Mesendoderm (in vitro differentiated cells): ENCODE measurements at regions not wholly inside any gene's neighbourhood (a gene's known extent, or its start where the extent isn't known, plus 50 kb on each side); places are given as distances from the start of the nearest gene placed in this dataset.

Experiments used
- DNase-seq: peaks from one replicate; pipeline ENCODE4 v3.0.0; 2013
- H2AK5ac ChIP-seq: 2 replicates; pipeline ENCODE4 v1.6.1; 2013; ENCODE audit warnings: low read length, inconsistent platforms
- H2BK120ac ChIP-seq: 2 replicates; pipeline ENCODE4 v1.6.1; 2013; ENCODE audit warnings: low read depth, mild to moderate bottlenecking, low read length, moderate library complexity, mixed read lengths
- H2BK15ac ChIP-seq: replicated peaks from 2 replicates; pipeline ENCODE4 v1.6.1; 2013; ENCODE audit warnings: low read depth, mild to moderate bottlenecking, moderate library complexity
- H2BK5ac ChIP-seq: 2 replicates; pipeline ENCODE4 v1.6.1; 2013; ENCODE audit warnings: low read length, inconsistent platforms
- H3K18ac ChIP-seq: 2 replicates; pipeline ENCODE4 v1.6.1; 2013; ENCODE audit warnings: mild to moderate bottlenecking, low read length, mixed read lengths
- H3K23ac ChIP-seq: one replicate; pipeline ENCODE4 v1.6.1; 2013; ENCODE audit warnings: low read length
- H3K27ac ChIP-seq: 2 replicates; pipeline ENCODE4 v1.5.1; 2013; ENCODE audit warnings: low read depth, mild to moderate bottlenecking, inconsistent platforms, low read length, moderate library complexity
- H3K27me3 ChIP-seq: 2 replicates; pipeline ENCODE4 v1.6.1; 2013; ENCODE audit warnings: low read length, control low read depth, mild to moderate bottlenecking, inconsistent platforms; ENCODE audit not compliant: insufficient read depth, poor library complexity
- H3K36me3 ChIP-seq: 2 replicates; pipeline ENCODE4 v1.6.1; 2013; ENCODE audit warnings: low read length, inconsistent platforms; ENCODE audit not compliant: control insufficient read depth, insufficient read depth
- H3K4ac ChIP-seq: one replicate; pipeline ENCODE4 v1.6.1; 2013; ENCODE audit warnings: low read depth, mild to moderate bottlenecking, low read length, moderate library complexity
- H3K4me1 ChIP-seq: 2 replicates; pipeline ENCODE4 v1.6.1; 2013; ENCODE audit warnings: low read depth, low read length, inconsistent platforms; ENCODE audit not compliant: control insufficient read depth
- H3K4me2 ChIP-seq: 2 replicates; pipeline ENCODE4 v1.6.1; 2013; ENCODE audit warnings: low read length
- H3K4me3 ChIP-seq: 2 replicates; pipeline ENCODE4 v1.5.1; 2013; ENCODE audit warnings: mild to moderate bottlenecking, low read length
- H3K56ac ChIP-seq: one replicate; pipeline ENCODE4 v1.6.1; 2013; ENCODE audit warnings: low read length
- H3K79me1 ChIP-seq: 2 replicates; pipeline ENCODE4 v1.6.1; 2013; ENCODE audit warnings: low read length, inconsistent platforms
- H3K79me2 ChIP-seq: 2 replicates; pipeline ENCODE4 v1.6.1; 2013; ENCODE audit warnings: mild to moderate bottlenecking, low read length; ENCODE audit not compliant: control insufficient read depth, insufficient read depth
- H3K9ac ChIP-seq: 2 replicates; pipeline ENCODE4 v1.6.1; 2013; ENCODE audit warnings: low read length, inconsistent platforms
- H4K5ac ChIP-seq: one replicate; pipeline ENCODE4 v1.6.1; 2013; ENCODE audit warnings: low read length
- H4K8ac ChIP-seq: one replicate; pipeline ENCODE4 v1.6.1; 2013; ENCODE audit warnings: low read depth, mild to moderate bottlenecking, control low read depth, low read length, moderate library complexity
- WGBS: extraction: QIAGEN DNeasy Blood & Tissue Kit; methylation state at CpG from one replicate; pipeline ENCODE4 v1.1.7; 2013; ENCODE audit warnings: low lambda C conversion rate, missing lambda C conversion rate; ENCODE audit not compliant: insufficient coverage; ENCODE audit errors: extremely low coverage; 5-methylcytosine and 5-hydroxymethylcytosine counted together

- H2BK120ac ChIP-seq = no peak overlapping the region
- no peak overlapping the region for H2AK5ac ChIP-seq
- no peak overlapping the region for H3K9ac ChIP-seq
- no peaks in the 10 kb centered on the region for H3K27me3 ChIP-seq
- WGBS = no CpG with 5 or more reads among the region's 5 CpGs
- no peak for DNase-seq
- no peak overlapping the region for H4K5ac ChIP-seq
- H3K27ac ChIP-seq = no peak overlapping the region
- no peak overlapping the region for H3K23ac ChIP-seq
- no peak overlapping the region for H2BK5ac ChIP-seq
- no peak overlapping the region for H3K4me3 ChIP-seq
- H3K79me1 ChIP-seq = no peaks in the 10 kb centered on the region
- H3K79me2 ChIP-seq = no peaks in the 10 kb centered on the region
- H2BK15ac ChIP-seq = no peak overlapping the region
- no peak overlapping the region for H4K8ac ChIP-seq
- no peak overlapping the region for H3K4me2 ChIP-seq
- H3K36me3 ChIP-seq = no peaks in the 10 kb centered on the region
- H3K18ac ChIP-seq = no peak overlapping the region
- no peak overlapping the region for H3K4ac ChIP-seq
- no peaks in the 10 kb centered on the region for H3K4me1 ChIP-seq
- no peak overlapping the region for H3K56ac ChIP-seq
Observed at GRCh38 chr3:8286086-8286485, 215.5 kb upstream of the LMCD1 start.

- Histone ChIP-seq H4K5ac (no peak overlapping the region), H4K8ac (no peak overlapping the region), H2AK5ac (no peak overlapping the region), H2BK120ac (no peak overlapping the region), H3K4me2 (no peak overlapping the region), H3K79me2 (no peaks in the 10 kb centered on the region), H3K4me1 (no peaks in the 10 kb centered on the region), H3K56ac (no peak overlapping the region), H3K79me1 (no peaks in the 10 kb centered on the region), H3K27me3 (no peaks in the 10 kb centered on the region), H3K23ac (no peak overlapping the region), H3K4me3 (no peak overlapping the region), H3K27ac (no peak overlapping the region), H2BK15ac (no peak overlapping the region), H3K4ac (no peak overlapping the region), H3K36me3 (no peaks in the 10 kb centered on the region), H3K9ac (no peak overlapping the region), H3K18ac (no peak overlapping the region), H2BK5ac (no peak overlapping the region)
- no peak for DNase-seq
Observed at GRCh38 chr3:8286749-8287148, 214.9 kb upstream of the LMCD1 start.

GRCh38 chr3:8290611-8291010, 211.0 kb upstream of the LMCD1 start:
- Histone ChIP-seq H2BK5ac (no peak overlapping the region), H3K4me3 (no peak overlapping the region), H3K27ac (no peak overlapping the region), H3K27me3 (no peaks in the 10 kb centered on the region), H2BK15ac (no peak overlapping the region), H3K79me1 (no peaks in the 10 kb centered on the region), H3K23ac (no peak overlapping the region), H3K4me2 (no peak overlapping the region), H4K5ac (no peak overlapping the region), H2AK5ac (no peak overlapping the region), H3K4me1 (peaks cover 2% of the 10 kb centered on the region), H3K4ac (no peak overlapping the region), H3K79me2 (no peaks in the 10 kb centered on the region), H2BK120ac (no peak overlapping the region), H3K9ac (no peak overlapping the region), H3K36me3 (no peaks in the 10 kb centered on the region), H4K8ac (no peak overlapping the region), H3K18ac (no peak overlapping the region), H3K56ac (no peak overlapping the region)
- WGBS = no CpG with 5 or more reads among the region's 2 CpGs
- no peak for DNase-seq

- H3K79me2 ChIP-seq = no peaks in the 10 kb centered on the region
- no peak overlapping the region for H3K18ac ChIP-seq
- peak; percentile 76 for DNase-seq
- no peaks in the 10 kb centered on the region for H3K79me1 ChIP-seq
- H2AK5ac ChIP-seq = no peak overlapping the region
- H3K56ac ChIP-seq = no peak overlapping the region
- no peak overlapping the region for H3K4me2 ChIP-seq
- no CpG with 5 or more reads among the region's 2 CpGs for WGBS
- H2BK5ac ChIP-seq = no peak overlapping the region
- no peak overlapping the region for H4K5ac ChIP-seq
- no peak overlapping the region for H3K23ac ChIP-seq
- H3K4me1 ChIP-seq = peaks cover 11% of the 10 kb centered on the region
- H3K9ac ChIP-seq = no peak overlapping the region
- H3K4me3 ChIP-seq = no peak overlapping the region
- no peaks in the 10 kb centered on the region for H3K27me3 ChIP-seq
- H3K36me3 ChIP-seq = no peaks in the 10 kb centered on the region
- no peak overlapping the region for H4K8ac ChIP-seq
- H2BK15ac ChIP-seq = no peak overlapping the region
- no peak overlapping the region for H3K27ac ChIP-seq
- H3K4ac ChIP-seq = no peak overlapping the region
- H2BK120ac ChIP-seq = no peak overlapping the region
Observed at GRCh38 chr3:8296461-8296860, 205.2 kb upstream of the LMCD1 start.

GRCh38 chr3:8298021-8298954, 203.3 kb upstream of the LMCD1 start:
- Histone ChIP-seq H3K27me3 (no peaks in the 10 kb centered on the region), H3K4me3 (no peak overlapping the region), H3K23ac (no peak overlapping the region), H2BK120ac (peak overlapping the region; percentile 73), H2BK5ac (no peak overlapping the region), H2AK5ac (no peak overlapping the region), H3K27ac (no peak overlapping the region), H2BK15ac (peak overlapping the region; percentile 85), H3K4me2 (no peak overlapping the region), H3K79me2 (no peaks in the 10 kb centered on the region), H4K8ac (no peak overlapping the region), H3K9ac (no peak overlapping the region), H4K5ac (no peak overlapping the region), H3K18ac (peak overlapping the region; percentile 68), H3K79me1 (no peaks in the 10 kb centered on the region), H3K4ac (no peak overlapping the region), H3K4me1 (peaks cover 11% of the 10 kb centered on the region), H3K36me3 (no peaks in the 10 kb centered on the region), H3K56ac (no peak overlapping the region)
- DNase-seq = no peak
- WGBS = no CpG with 5 or more reads among the region's 9 CpGs
